ENCODE measurements at regions not wholly inside any gene's neighbourhood (a gene's known extent, or its start where the extent isn't known, plus 50 kb on each side); places are given as distances from the start of the nearest gene placed in this dataset.
"Not testable (repeated sequence)": the region's sequence is repeated elsewhere in the genome, so short reads cannot be mapped to it uniquely, and the experiment has no call there.

- no peak for DNase-seq (ENCODE audit: low read depth in 4 of 4, low spot score in 2 of 4)
These were observed 122.0 kb downstream of the GLUD2 start for GRCh38 chrX:121169099-121170035.

DNA sequence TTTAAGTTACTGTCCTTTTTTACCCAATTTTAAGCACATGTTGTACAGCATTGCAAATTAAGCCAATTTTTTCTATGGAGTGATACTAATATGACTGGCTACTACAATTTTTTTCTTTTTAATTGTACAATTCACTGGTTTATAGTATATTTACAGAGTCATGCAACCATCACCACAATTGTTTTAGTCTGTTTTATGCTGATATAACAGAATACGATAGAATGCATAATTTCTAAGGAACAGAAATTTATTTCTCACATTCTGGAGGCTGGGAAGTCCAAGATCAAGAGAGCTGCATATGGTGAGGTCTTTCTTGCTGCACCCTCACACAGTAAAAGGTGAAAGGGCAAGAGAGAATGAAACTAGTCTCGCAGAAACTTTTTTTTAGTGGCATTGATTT lies 125.3 kb downstream of the GLUD2 start:
- DNase-seq (ENCODE audit: low read depth in 4 of 4, low spot score in 2 of 4) = no peak

GRCh38 chrX:121179972-121180371 lies 132.6 kb downstream of the GLUD2 start:
- DNase-seq (ENCODE audit: low read depth in 4 of 4, low spot score in 2 of 4) = no peak

- no peak for DNase-seq (ENCODE audit: low read depth in 4 of 4, low spot score in 2 of 4)
These were observed 144.4 kb downstream of the GLUD2 start for GRCh38 chrX:121191779-121192178.

DNA sequence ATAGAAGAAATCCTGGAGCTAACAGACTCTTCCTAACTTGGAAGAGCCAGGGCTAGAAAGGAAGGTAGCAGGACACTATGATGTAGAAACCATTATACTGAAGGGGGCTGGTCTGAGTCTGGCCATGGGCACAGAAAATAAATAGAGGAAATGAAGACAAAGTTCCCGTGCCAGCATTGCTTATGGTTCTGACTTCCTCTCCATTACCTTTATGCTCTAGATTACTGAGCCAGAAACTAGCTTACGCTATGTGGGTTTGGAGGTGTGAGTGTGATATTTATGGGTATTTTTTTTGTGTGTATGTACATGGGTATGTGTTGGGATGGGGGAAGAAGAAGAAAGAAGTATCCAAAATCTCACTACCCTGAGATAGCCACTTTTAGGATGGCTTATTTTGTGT lies 148.3 kb downstream of the GLUD2 start:
- no peak for DNase-seq (ENCODE audit: low read depth in 4 of 4, low spot score in 2 of 4)

GRCh38 chrX:121196872-121197444 lies 149.5 kb downstream of the GLUD2 start:
- not testable (repeated sequence) for DNase-seq (ENCODE audit: low read depth in 4 of 4, low spot score in 2 of 4)

GRCh38 chrX:121208563-121208962 lies 161.2 kb downstream of the GLUD2 start:
- DNase-seq (ENCODE audit: low read depth in 4 of 4, low spot score in 2 of 4) = no peak

DNA sequence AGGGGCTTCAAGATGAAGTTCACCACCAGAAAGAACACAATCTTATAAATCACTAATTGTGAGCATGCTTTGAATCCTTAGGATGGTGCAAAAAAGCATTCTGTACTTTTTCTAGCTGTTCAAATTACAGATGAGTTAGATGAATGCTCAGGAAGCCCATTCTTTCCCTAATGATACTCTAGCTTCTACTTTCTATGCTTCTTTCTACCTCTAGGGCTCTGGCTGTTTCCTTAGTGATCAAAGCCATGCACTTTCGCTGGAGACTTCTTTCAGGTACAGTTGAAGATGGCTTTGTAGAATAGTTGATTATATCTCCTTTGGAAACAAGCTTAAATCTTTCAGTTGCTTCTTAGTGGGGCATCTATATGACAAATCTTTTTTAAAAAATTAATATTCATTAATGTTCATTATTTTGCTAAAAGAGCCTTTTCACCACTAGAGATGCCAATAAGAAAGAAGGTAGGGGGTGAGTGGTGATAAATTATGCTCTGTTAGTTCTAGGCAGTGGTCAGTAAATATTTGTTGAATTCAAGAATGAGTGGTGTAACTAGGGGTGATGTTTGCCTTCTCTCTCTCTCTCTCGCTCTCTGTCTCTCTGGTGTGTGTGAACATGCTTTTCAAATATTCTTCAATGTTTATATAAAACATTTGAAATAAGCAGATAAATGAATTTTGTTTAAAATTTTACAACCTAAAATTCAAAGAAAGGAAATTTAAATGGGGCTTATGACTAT lies 169.4 kb downstream of the GLUD2 start:
- DNase-seq (ENCODE audit: low read depth in 4 of 4, low spot score in 2 of 4) = no peak

GRCh38 chrX:121221322-121221977 lies 174.0 kb downstream of the GLUD2 start:
- no peak for DNase-seq (ENCODE audit: low read depth in 4 of 4, low spot score in 2 of 4)

DNA sequence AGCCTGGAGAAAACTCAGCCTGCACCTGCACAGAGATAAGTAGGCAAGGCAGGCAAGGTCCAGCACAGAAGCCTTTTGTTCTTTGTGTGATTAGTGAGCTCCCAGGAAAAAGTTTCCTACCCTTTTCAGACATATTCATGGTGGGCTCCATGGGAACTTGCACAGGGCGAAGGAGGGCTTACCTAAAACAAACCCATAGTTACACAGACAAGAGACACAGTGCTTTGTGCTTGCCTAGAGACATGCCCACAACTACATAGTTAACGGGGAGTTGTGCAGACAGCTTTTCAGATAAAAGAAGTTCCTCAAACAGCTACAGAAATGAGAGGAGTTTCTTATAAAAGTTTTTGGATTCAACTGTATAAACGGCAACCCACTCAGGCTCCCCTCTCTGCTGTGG lies 180.5 kb downstream of the GLUD2 start:
- no peak for DNase-seq (ENCODE audit: low read depth in 4 of 4, low spot score in 2 of 4)

- no peak for DNase-seq (ENCODE audit: low read depth in 4 of 4, low spot score in 2 of 4)
These were observed 184.4 kb downstream of the GLUD2 start for GRCh38 chrX:121231566-121232358.

- no peak for DNase-seq (ENCODE audit: low read depth in 4 of 4, low spot score in 2 of 4)
These were observed 188.6 kb downstream of the GLUD2 start for GRCh38 chrX:121236040-121236439.

GRCh38 chrX:121238093-121238492 lies 190.7 kb downstream of the GLUD2 start:
- DNase-seq (ENCODE audit: low read depth in 4 of 4, low spot score in 2 of 4) = no peak

- no peak for DNase-seq (ENCODE audit: low read depth in 4 of 4, low spot score in 2 of 4)
These were observed 197.1 kb downstream of the GLUD2 start for GRCh38 chrX:121244511-121244910.

- DNase-seq (ENCODE audit: low read depth in 4 of 4, low spot score in 2 of 4) = no peak
These were observed 198.4 kb downstream of the GLUD2 start for GRCh38 chrX:121245763-121246162.

- DNase-seq (ENCODE audit: low read depth in 4 of 4, low spot score in 2 of 4) = no peak
These were observed 206.9 kb downstream of the GLUD2 start for GRCh38 chrX:121254336-121254735.

- DNase-seq (ENCODE audit: low read depth in 4 of 4, low spot score in 2 of 4) = no peak
These were observed 209.2 kb downstream of the GLUD2 start for GRCh38 chrX:121256647-121257046.

GRCh38 chrX:121258545-121258944 lies 211.1 kb downstream of the GLUD2 start:
- no peak for DNase-seq (ENCODE audit: low read depth in 4 of 4, low spot score in 2 of 4)

DNA sequence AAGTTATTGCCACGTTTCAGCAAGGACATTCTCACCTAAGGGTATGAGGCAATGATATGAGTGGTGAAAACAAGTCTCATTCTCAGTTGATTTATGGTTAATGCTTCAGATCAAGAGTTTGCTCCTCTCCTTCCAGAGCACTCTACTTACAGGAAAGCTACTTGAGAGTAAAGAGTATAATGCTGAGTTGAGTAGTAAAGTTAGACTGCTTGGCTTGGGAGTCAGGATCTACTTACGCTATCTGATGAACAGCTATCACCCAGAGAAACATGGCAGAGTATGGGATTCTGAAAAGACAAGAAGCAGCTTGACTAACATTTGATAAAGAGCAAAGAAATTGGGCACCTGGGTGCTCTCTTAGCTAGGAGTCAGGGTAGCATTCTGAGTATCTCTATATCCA lies 211.8 kb downstream of the GLUD2 start:
- DNase-seq (ENCODE audit: low read depth in 4 of 4, low spot score in 2 of 4) = no peak

DNA sequence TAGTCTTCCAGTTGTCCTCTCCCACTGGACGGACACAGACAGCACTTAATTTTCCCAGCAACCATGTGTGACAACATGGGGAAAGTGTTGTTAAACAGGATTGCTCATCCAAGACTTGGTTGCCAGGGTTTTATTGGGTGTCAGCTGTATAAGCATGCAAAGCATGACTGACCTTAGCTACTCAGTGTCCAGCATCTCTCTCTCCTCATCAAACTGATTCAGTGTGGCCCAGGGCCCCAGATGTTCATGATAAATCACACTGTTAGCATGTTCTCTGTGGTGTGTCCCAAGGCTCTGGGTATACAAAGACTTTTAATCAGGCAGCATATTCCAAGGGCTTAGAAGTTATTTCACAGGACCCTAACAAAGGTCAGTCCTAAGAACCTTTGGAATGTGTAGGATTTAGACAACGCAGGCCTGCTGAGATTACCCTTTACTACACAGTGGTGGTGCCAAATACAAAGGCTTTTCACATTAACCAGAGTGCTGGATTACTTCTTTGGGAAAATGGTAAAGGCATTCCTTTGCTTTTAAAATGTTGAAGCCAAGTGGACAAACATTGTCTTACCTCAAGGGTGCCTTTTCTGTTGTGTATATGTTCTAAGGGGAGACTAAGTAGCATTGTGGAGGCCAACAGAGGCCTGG lies 213.3 kb downstream of the GLUD2 start:
- no peak for DNase-seq (ENCODE audit: low read depth in 4 of 4, low spot score in 2 of 4)

Measured in left renal cortex interstitium (tissue), 4 donors.